HG02763 (cell line): ENCODE measurements at regions not wholly inside any gene's neighbourhood (a gene's known extent, or its start where the extent isn't known, plus 50 kb on each side); places are given as distances from the start of the nearest gene placed in this dataset.
A peak's percentile ranks its signal among the peaks of the same experiment; 100 is the strongest.

Source experiments
- ATAC-seq: cut with Tn5 transposase; IDR thresholded peaks from one replicate; pipeline ENCODE4 v1.9.1; 2021; ENCODE audit warnings: mild to moderate bottlenecking, moderate library complexity; ENCODE audit not compliant: unreplicated experiment

GRCh38 chr2:65553504-65554074, 121.2 kb upstream of the SPRED2 start:
- ATAC-seq, result no peak

GRCh38 chr2:65551528-65551927, 119.1 kb upstream of the SPRED2 start:
- ATAC-seq, result no peak

- ATAC-seq, result no peak
These were observed 117.8 kb upstream of the SPRED2 start for GRCh38 chr2:65550246-65550645.

GRCh38 chr2:65549631-65550030, 117.2 kb upstream of the SPRED2 start:
- ATAC-seq, result no peak

- no peak for ATAC-seq
These were observed 116.8 kb upstream of the SPRED2 start for GRCh38 chr2:65549257-65549627.

GRCh38 chr2:65548576-65549256, 116.3 kb upstream of the SPRED2 start:
- no peak for ATAC-seq

- no peak for ATAC-seq
These were observed 115.7 kb upstream of the SPRED2 start for GRCh38 chr2:65548064-65548463.

- ATAC-seq, result no peak
These were observed 113.7 kb upstream of the SPRED2 start for GRCh38 chr2:65545837-65546805.

- no peak for ATAC-seq
These were observed 109.4 kb upstream of the SPRED2 start for GRCh38 chr2:65541773-65542172.

GRCh38 chr2:65539633-65540032, 107.2 kb upstream of the SPRED2 start:
- ATAC-seq, result no peak

- no peak for ATAC-seq
These were observed 105.4 kb upstream of the SPRED2 start for GRCh38 chr2:65537651-65538385.

- ATAC-seq, result peak; percentile 69
These were observed 104.2 kb upstream of the SPRED2 start for GRCh38 chr2:65536596-65536995.

GRCh38 chr2:65532937-65533336, 100.5 kb upstream of the SPRED2 start:
- ATAC-seq, result no peak

GRCh38 chr2:65532326-65532725, 99.9 kb upstream of the SPRED2 start:
- ATAC-seq, result no peak

- ATAC-seq, result no peak
These were observed 98.3 kb upstream of the SPRED2 start for GRCh38 chr2:65530547-65531320.

GRCh38 chr2:65529419-65529818, 97.0 kb upstream of the SPRED2 start:
- ATAC-seq, result no peak

- no peak for ATAC-seq
These were observed 95.8 kb upstream of the SPRED2 start for GRCh38 chr2:65528241-65528574.

- no peak for ATAC-seq
These were observed 95.2 kb upstream of the SPRED2 start for GRCh38 chr2:65527451-65528240.

- no peak for ATAC-seq
These were observed 93.3 kb upstream of the SPRED2 start for GRCh38 chr2:65525616-65526231.
